ENCODE measurements at regions not wholly inside any gene's neighbourhood (a gene's known extent, or its start where the extent isn't known, plus 50 kb on each side); places are given as distances from the start of the nearest gene placed in this dataset.

- H3K27ac ChIP-seq (ENCODE audit: low read length): no peak overlapping the region
- H3K36me3 ChIP-seq (ENCODE audit: insufficient read depth, low read length): no peaks in the 10 kb centered on the region
- no peak overlapping the region for H3K4me3 ChIP-seq (ENCODE audit: low read depth in 1 of 2, low read length in 2 of 2)
- no peak overlapping the region for H3K4me2 ChIP-seq (ENCODE audit: insufficient read depth, low read length)
- H3K4me1 ChIP-seq (ENCODE audit: insufficient read depth, low read length): no peaks in the 10 kb centered on the region
- DNase-seq: no peak
- no peaks in the 10 kb centered on the region for H3K9me3 ChIP-seq (ENCODE audit: insufficient read depth, low read length, severe bottlenecking)
- H4K20me1 ChIP-seq (ENCODE audit: insufficient read depth, low read length): 0 out of 2 replicates have a peak, but pooled peaks cover 3% of the 10 kb centered on the region
- TF ChIP-seq CTCF (IDR thresholded peaks at IDR 0.05; ENCODE audit: borderline replicate concordance, extremely low read depth, low read length, poor library complexity, severe bottlenecking): no peak
- TF ChIP-seq EZH2 (IDR thresholded peaks at IDR 0.05; ENCODE audit: borderline replicate concordance, low read depth, low read length, severe bottlenecking): no peak
- no peaks in the 10 kb centered on the region for H3K79me2 ChIP-seq (ENCODE audit: insufficient read depth, low read length)
- H2AFZ ChIP-seq (ENCODE audit: low read depth, low read length): no peak overlapping the region
- no peak overlapping the region for H3K9ac ChIP-seq (ENCODE audit: low read depth, low read length)
- H3K27me3 ChIP-seq (ENCODE audit: insufficient read depth, low read length, poor library complexity): peaks cover 6% of the 10 kb centered on the region
- no peak for ATAC-seq (ENCODE audit: insufficient read depth, low read depth)
Observed at GRCh38 chr15:69537901-69538300, 85.3 kb downstream of the RPLP1 start.

GRCh38 chr15:69538379-69538778, 85.8 kb downstream of the RPLP1 start:
- no peaks in the 10 kb centered on the region for H3K4me1 ChIP-seq (ENCODE audit: insufficient read depth, low read length)
- ATAC-seq (ENCODE audit: insufficient read depth, low read depth) (no peak), DNase-seq (no peak)
- no peak overlapping the region for H3K27ac ChIP-seq (ENCODE audit: low read length)
- H3K9ac ChIP-seq (ENCODE audit: low read depth, low read length): no peak overlapping the region
- no peaks in the 10 kb centered on the region for H3K9me3 ChIP-seq (ENCODE audit: insufficient read depth, low read length, severe bottlenecking)
- no peak overlapping the region for H3K4me2 ChIP-seq (ENCODE audit: insufficient read depth, low read length)
- H3K79me2 ChIP-seq (ENCODE audit: insufficient read depth, low read length): no peaks in the 10 kb centered on the region
- TF ChIP-seq CTCF (IDR thresholded peaks at IDR 0.05; ENCODE audit: borderline replicate concordance, extremely low read depth, low read length, poor library complexity, severe bottlenecking) (no peak), EZH2 (IDR thresholded peaks at IDR 0.05; ENCODE audit: borderline replicate concordance, low read depth, low read length, severe bottlenecking) (no peak)
- H3K36me3 ChIP-seq (ENCODE audit: insufficient read depth, low read length): no peaks in the 10 kb centered on the region
- H2AFZ ChIP-seq (ENCODE audit: low read depth, low read length): no peak overlapping the region
- peaks cover 6% of the 10 kb centered on the region for H3K27me3 ChIP-seq (ENCODE audit: insufficient read depth, low read length, poor library complexity)
- H3K4me3 ChIP-seq (ENCODE audit: low read depth in 1 of 2, low read length in 2 of 2): no peak overlapping the region
- H4K20me1 ChIP-seq (ENCODE audit: insufficient read depth, low read length): 0 out of 2 replicates have a peak, but pooled peaks cover 3% of the 10 kb centered on the region

- no peak overlapping the region for H3K4me2 ChIP-seq (ENCODE audit: insufficient read depth, low read length)
- H3K79me2 ChIP-seq (ENCODE audit: insufficient read depth, low read length): no peaks in the 10 kb centered on the region
- H3K4me1 ChIP-seq (ENCODE audit: insufficient read depth, low read length): no peaks in the 10 kb centered on the region
- no peak overlapping the region for H2AFZ ChIP-seq (ENCODE audit: low read depth, low read length)
- DNase-seq: no peak
- 0 out of 2 replicates have a peak, but pooled peaks cover 3% of the 10 kb centered on the region for H4K20me1 ChIP-seq (ENCODE audit: insufficient read depth, low read length)
- H3K4me3 ChIP-seq (ENCODE audit: low read depth in 1 of 2, low read length in 2 of 2): no peak overlapping the region
- H3K27ac ChIP-seq (ENCODE audit: low read length): no peak overlapping the region
- no peaks in the 10 kb centered on the region for H3K36me3 ChIP-seq (ENCODE audit: insufficient read depth, low read length)
- TF ChIP-seq CTCF (IDR thresholded peaks at IDR 0.05; ENCODE audit: borderline replicate concordance, extremely low read depth, low read length, poor library complexity, severe bottlenecking): no peak
- no peak for TF ChIP-seq EZH2 (IDR thresholded peaks at IDR 0.05; ENCODE audit: borderline replicate concordance, low read depth, low read length, severe bottlenecking)
- no peak for ATAC-seq (ENCODE audit: insufficient read depth, low read depth)
- peaks cover 6% of the 10 kb centered on the region for H3K27me3 ChIP-seq (ENCODE audit: insufficient read depth, low read length, poor library complexity)
- no peak overlapping the region for H3K9ac ChIP-seq (ENCODE audit: low read depth, low read length)
- no peaks in the 10 kb centered on the region for H3K9me3 ChIP-seq (ENCODE audit: insufficient read depth, low read length, severe bottlenecking)
Observed at GRCh38 chr15:69539345-69539744, 86.7 kb downstream of the RPLP1 start.

GRCh38 chr15:69540622-69541021, 88.0 kb downstream of the RPLP1 start:
- H3K4me1 ChIP-seq (ENCODE audit: insufficient read depth, low read length): no peaks in the 10 kb centered on the region
- H3K27ac ChIP-seq (ENCODE audit: low read length): no peak overlapping the region
- H2AFZ ChIP-seq (ENCODE audit: low read depth, low read length): no peak overlapping the region
- TF ChIP-seq CTCF (IDR thresholded peaks at IDR 0.05; ENCODE audit: borderline replicate concordance, extremely low read depth, low read length, poor library complexity, severe bottlenecking): no peak
- TF ChIP-seq EZH2 (IDR thresholded peaks at IDR 0.05; ENCODE audit: borderline replicate concordance, low read depth, low read length, severe bottlenecking): no peak
- H3K27me3 ChIP-seq (ENCODE audit: insufficient read depth, low read length, poor library complexity): peaks cover 6% of the 10 kb centered on the region
- no peaks in the 10 kb centered on the region for H3K36me3 ChIP-seq (ENCODE audit: insufficient read depth, low read length)
- ATAC-seq (ENCODE audit: insufficient read depth, low read depth): no peak
- no peak overlapping the region for H3K4me3 ChIP-seq (ENCODE audit: low read depth in 1 of 2, low read length in 2 of 2)
- H4K20me1 ChIP-seq (ENCODE audit: insufficient read depth, low read length): 0 out of 2 replicates have a peak, but pooled peaks cover 3% of the 10 kb centered on the region
- no peaks in the 10 kb centered on the region for H3K79me2 ChIP-seq (ENCODE audit: insufficient read depth, low read length)
- DNase-seq: no peak
- H3K4me2 ChIP-seq (ENCODE audit: insufficient read depth, low read length): no peak overlapping the region
- no peaks in the 10 kb centered on the region for H3K9me3 ChIP-seq (ENCODE audit: insufficient read depth, low read length, severe bottlenecking)
- H3K9ac ChIP-seq (ENCODE audit: low read depth, low read length): no peak overlapping the region
